HPDE6-E6E7 (cell line): ENCODE measurements at regions not wholly inside any gene's neighbourhood (a gene's known extent, or its start where the extent isn't known, plus 50 kb on each side); places are given as distances from the start of the nearest gene placed in this dataset.

Experiments used
- DNase-seq: peaks from one replicate; pipeline ENCODE4 v3.0.0; 2011; ENCODE audit warnings: missing footprints; ENCODE audit errors: extremely low spot score

- DNase-seq, result no peak
Measured at GRCh38 chr14:98456231-98456630, 815.8 kb downstream of the BCL11B start.

- no peak for DNase-seq
Measured at GRCh38 chr14:98458702-98459101, 813.3 kb downstream of the BCL11B start.

GRCh38 chr14:98462908-98463307 is 809.1 kb downstream of the BCL11B start:
- DNase-seq, result no peak

- no peak for DNase-seq
Measured at GRCh38 chr14:98466807-98467206, 805.2 kb downstream of the BCL11B start.

- no peak for DNase-seq
Measured at GRCh38 chr14:98470663-98471062, 801.3 kb downstream of the BCL11B start.

- DNase-seq, result no peak
Measured at GRCh38 chr14:98474900-98475299, 797.1 kb downstream of the BCL11B start.

GRCh38 chr14:98477935-98478334 is 794.1 kb downstream of the BCL11B start:
- DNase-seq, result no peak

- no peak for DNase-seq
Measured at GRCh38 chr14:98489115-98489514, 782.9 kb downstream of the BCL11B start.

- DNase-seq, result peak; percentile 74
Measured at GRCh38 chr14:98494582-98494981, 777.4 kb downstream of the BCL11B start.

- peak; percentile 67 for DNase-seq
Measured at GRCh38 chr14:98498019-98498885, 773.7 kb downstream of the BCL11B start.

GRCh38 chr14:98501335-98501734 is 770.7 kb downstream of the BCL11B start:
- DNase-seq, result peak; percentile 76

- DNase-seq, result no peak
Measured at GRCh38 chr14:98501836-98502235, 770.2 kb downstream of the BCL11B start.

- DNase-seq, result no peak
Measured at GRCh38 chr14:98503086-98503815, 768.7 kb downstream of the BCL11B start.

GRCh38 chr14:98507264-98507663 is 764.7 kb downstream of the BCL11B start:
- DNase-seq, result no peak

- DNase-seq, result no peak
Measured at GRCh38 chr14:98510392-98510791, 761.6 kb downstream of the BCL11B start.

- DNase-seq, result no peak
Measured at GRCh38 chr14:98512501-98513251, 759.3 kb downstream of the BCL11B start.

GRCh38 chr14:98513558-98513957 is 758.4 kb downstream of the BCL11B start:
- no peak for DNase-seq

- DNase-seq, result no peak
Measured at GRCh38 chr14:98514016-98514415, 758.0 kb downstream of the BCL11B start.

- no peak for DNase-seq
Measured at GRCh38 chr14:98536256-98536655, 735.7 kb downstream of the BCL11B start.

GRCh38 chr14:98542316-98542715 is 729.7 kb downstream of the BCL11B start:
- DNase-seq, result no peak

GRCh38 chr14:98543074-98543473 is 728.9 kb downstream of the BCL11B start:
- DNase-seq, result no peak

- DNase-seq, result no peak
Measured at GRCh38 chr14:98544174-98544573, 727.8 kb downstream of the BCL11B start.
